ENCODE measurements at regions not wholly inside any gene's neighbourhood (a gene's known extent, or its start where the extent isn't known, plus 50 kb on each side); places are given as distances from the start of the nearest gene placed in this dataset.

DNA sequence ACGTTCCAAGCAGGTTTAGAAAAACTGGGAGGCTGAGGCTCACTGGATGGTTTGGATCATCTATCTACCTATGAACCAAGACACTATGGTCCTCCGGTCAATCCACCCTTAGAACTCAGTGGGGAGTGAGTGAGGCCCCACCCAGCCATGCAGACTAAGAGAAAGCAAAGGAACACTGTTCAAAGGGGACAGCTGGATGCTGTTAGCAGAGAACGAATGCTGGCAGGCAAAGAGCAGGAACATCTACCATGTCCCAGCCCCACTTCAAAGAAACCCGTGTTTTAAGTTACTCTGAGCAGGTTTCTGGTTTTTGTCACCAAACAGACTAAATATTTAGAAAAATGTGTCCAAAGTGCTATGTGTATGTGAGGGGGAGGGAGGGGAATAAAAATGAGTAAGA lies 183.4 kb upstream of the XYLT1 start:
- intact Hi-C loops (cut with micrococcal nuclease; ENCODE audit: unreplicated experiment) (no loop called here), in situ Hi-C loops (cut with HindIII; ENCODE audit: extremely low pct_ligation_motif_present, low pct_unique_long_range_greater_than_20kb) (no loop called here)
- peaks cover 0 to 16% of the 10 kb centered on the region in 2 experiments; a peak in 1 of 5 replicates for H3K27me3 ChIP-seq (ENCODE audit: control insufficient read depth in 1 of 2, insufficient read depth in 2 of 2, low read length in 2 of 2)
- POLR2A ChIA-PET = no interaction called here
- no peaks in the 10 kb centered on the region for H3K9me3 ChIP-seq (ENCODE audit: low read length)
- BruUV-seq (replicated peaks) = no TSS peak
- no peaks in the 10 kb centered on the region for H3K4me1 ChIP-seq (ENCODE audit: insufficient read depth, low read length)
- H3K9ac ChIP-seq (ENCODE audit: insufficient read depth, low read depth, low read length) = no peak overlapping the region
- no peaks in the 10 kb centered on the region for H3K79me2 ChIP-seq (ENCODE audit: insufficient read depth, low read length)
- H4K20me1 ChIP-seq (ENCODE audit: insufficient read depth, low read length) = no peaks in the 10 kb centered on the region
- no peak for TF ChIP-seq ZNF232 (CRISPR knock-in tag; IDR thresholded peaks at IDR 0.05; ENCODE audit: borderline replicate concordance)
- TF ChIP-seq ZNF124 (CRISPR knock-in tag; IDR thresholded peaks at IDR 0.05) = no peak
- no peak for TF ChIP-seq HDAC6 (IDR thresholded peaks at IDR 0.05; ENCODE audit: low read depth, low read length)
- ATAC-seq (no peak), DNase-seq (ENCODE audit: low spot score) (no peak), FAIRE-seq (no peak)
- CTCF ChIA-PET (ENCODE audit: low intra/inter-chr PET ratio, low total read pairs) = no interaction called here
- 3% methylated on average over 4 of the region's 4 CpGs for WGBS (ENCODE audit: low lambda C conversion rate)
- no peak overlapping the region for H2AFZ ChIP-seq (ENCODE audit: low read length)
- no peak overlapping the region for H3K27ac ChIP-seq (ENCODE audit: extremely low read length, insufficient read depth, low read length)
- H3K36me3 ChIP-seq (replicated peaks in 1 of 2; ENCODE audit: control insufficient read depth in 1 of 2, insufficient read depth in 2 of 2, low read length in 2 of 2) = no peaks in the 10 kb centered on the region
- no peak overlapping the region for H3K4me2 ChIP-seq (ENCODE audit: low read depth, low read length)
- no peak overlapping the region for H3K4me3 ChIP-seq (replicated peaks in 1 of 3; ENCODE audit: insufficient read depth in 1 of 3, low read depth in 2 of 3, low read length in 3 of 3)

DNA sequence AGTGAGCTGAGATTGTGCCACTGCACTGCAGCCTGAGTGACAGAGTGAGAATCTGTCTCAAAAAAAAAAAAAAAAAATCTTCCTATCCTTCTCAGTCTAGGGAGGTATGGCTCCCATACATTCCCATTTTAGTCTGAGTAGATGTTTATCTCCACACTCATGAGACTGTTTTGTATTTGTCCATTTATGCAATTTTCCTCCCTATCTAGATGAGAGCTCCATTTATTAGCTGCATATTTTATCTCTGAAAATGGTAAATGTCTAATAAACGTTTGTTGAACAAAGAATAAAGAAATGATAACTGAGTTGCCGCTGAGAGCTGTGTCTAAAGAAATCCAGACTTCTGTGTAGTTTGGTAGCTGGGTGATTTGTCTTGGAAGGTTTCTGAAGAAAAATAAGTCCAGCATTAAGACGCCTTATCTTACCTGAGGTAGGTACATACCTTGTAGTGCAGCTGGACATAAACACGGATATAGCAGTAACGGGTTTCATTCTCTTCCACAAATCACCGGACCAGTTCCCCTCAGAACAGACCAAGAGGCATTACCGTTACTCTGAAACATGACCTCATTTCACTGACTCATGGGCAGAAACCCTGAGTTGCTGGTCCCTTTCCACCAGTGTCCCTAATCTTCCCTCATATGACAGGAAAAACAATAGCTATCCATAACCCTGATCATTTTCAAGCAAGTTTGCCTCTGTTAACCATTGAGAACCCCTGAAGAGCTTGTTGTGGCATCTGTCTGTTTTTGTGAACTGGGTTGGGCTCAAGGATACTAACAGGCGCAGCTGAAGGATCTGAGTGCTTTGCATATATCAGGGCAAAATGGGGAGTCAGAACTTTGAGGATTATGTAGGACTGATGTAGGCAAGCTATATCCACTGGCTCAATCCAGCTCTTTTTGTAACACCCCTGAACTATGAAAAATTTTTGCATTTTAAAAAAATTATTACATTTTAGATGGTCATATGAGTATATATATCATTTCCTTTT lies 177.4 kb upstream of the XYLT1 start:
- Histone ChIP-seq H2AFZ (ENCODE audit: low read length) (no peak overlapping the region), H3K36me3 (replicated peaks in 1 of 2; ENCODE audit: control insufficient read depth in 1 of 2, insufficient read depth in 2 of 2, low read length in 2 of 2) (no peaks in the 10 kb centered on the region), H3K9ac (ENCODE audit: insufficient read depth, low read depth, low read length) (no peak overlapping the region), H4K20me1 (ENCODE audit: insufficient read depth, low read length) (no peaks in the 10 kb centered on the region), H3K9me3 (ENCODE audit: low read length) (peaks cover 9% of the 10 kb centered on the region; the same call in 1 of the 2 replicates), H3K27me3 (ENCODE audit: control insufficient read depth in 1 of 2, insufficient read depth in 2 of 2, low read length in 2 of 2) (0 out of 5 replicates have a peak, but pooled peaks cover 0 to 4% of the 10 kb centered on the region in 2 experiments), H3K4me1 (ENCODE audit: insufficient read depth, low read length) (no peaks in the 10 kb centered on the region), H3K4me2 (ENCODE audit: low read depth, low read length) (no peak overlapping the region), H3K27ac (ENCODE audit: extremely low read length, insufficient read depth, low read length) (no peak overlapping the region), H3K79me2 (ENCODE audit: insufficient read depth, low read length) (no peaks in the 10 kb centered on the region), H3K4me3 (replicated peaks in 1 of 3; ENCODE audit: insufficient read depth in 1 of 3, low read depth in 2 of 3, low read length in 3 of 3) (no peak overlapping the region)
- intact Hi-C loops (cut with micrococcal nuclease; ENCODE audit: unreplicated experiment) (no loop called here), in situ Hi-C loops (cut with HindIII; ENCODE audit: extremely low pct_ligation_motif_present, low pct_unique_long_range_greater_than_20kb) (no loop called here)
- peak; percentile 44 for TF ChIP-seq ATF7 (IDR thresholded peaks at IDR 0.05)
- TF ChIP-seq ATF7 (CRISPR knock-in tag; IDR thresholded peaks at IDR 0.05) = no peak
- TF ChIP-seq ZFY (CRISPR knock-in tag; IDR thresholded peaks at IDR 0.05) = no peak
- TF ChIP-seq, protein P1, sequence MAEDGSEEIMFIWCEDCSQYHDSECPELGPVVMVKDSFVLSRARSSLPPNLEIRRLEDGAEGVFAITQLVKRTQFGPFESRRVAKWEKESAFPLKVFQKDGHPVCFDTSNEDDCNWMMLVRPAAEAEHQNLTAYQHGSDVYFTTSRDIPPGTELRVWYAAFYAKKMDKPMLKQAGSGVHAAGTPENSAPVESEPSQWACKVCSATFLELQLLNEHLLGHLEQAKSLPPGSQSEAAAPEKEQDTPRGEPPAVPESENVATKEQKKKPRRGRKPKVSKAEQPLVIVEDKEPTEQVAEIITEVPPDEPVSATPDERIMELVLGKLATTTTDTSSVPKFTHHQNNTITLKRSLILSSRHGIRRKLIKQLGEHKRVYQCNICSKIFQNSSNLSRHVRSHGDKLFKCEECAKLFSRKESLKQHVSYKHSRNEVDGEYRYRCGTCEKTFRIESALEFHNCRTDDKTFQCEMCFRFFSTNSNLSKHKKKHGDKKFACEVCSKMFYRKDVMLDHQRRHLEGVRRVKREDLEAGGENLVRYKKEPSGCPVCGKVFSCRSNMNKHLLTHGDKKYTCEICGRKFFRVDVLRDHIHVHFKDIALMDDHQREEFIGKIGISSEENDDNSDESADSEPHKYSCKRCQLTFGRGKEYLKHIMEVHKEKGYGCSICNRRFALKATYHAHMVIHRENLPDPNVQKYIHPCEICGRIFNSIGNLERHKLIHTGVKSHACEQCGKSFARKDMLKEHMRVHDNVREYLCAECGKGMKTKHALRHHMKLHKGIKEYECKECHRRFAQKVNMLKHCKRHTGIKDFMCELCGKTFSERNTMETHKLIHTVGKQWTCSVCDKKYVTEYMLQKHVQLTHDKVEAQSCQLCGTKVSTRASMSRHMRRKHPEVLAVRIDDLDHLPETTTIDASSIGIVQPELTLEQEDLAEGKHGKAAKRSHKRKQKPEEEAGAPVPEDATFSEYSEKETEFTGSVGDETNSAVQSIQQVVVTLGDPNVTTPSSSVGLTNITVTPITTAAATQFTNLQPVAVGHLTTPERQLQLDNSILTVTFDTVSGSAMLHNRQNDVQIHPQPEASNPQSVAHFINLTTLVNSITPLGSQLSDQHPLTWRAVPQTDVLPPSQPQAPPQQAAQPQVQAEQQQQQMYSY (CRISPR knock-in tag; IDR thresholded peaks at IDR 0.05) = no peak
- TF ChIP-seq ZNF503 (CRISPR knock-in tag; IDR thresholded peaks at IDR 0.05) = no peak
- no peak for TF ChIP-seq MAFG (CRISPR knock-in tag; IDR thresholded peaks at IDR 0.05)
- DNase-seq (ENCODE audit: low spot score) (no peak), ATAC-seq (no peak), FAIRE-seq (no peak)
- ChIA-PET CTCF (ENCODE audit: low intra/inter-chr PET ratio, low total read pairs) (no interaction called here), POLR2A (no interaction called here)
- 11% methylated on average over 8 of the region's 8 CpGs for WGBS (ENCODE audit: low lambda C conversion rate)
- BruUV-seq (replicated peaks) = no TSS peak

Measured in HepG2 (cell line).